Stimulated activated CD8-positive, alpha-beta memory T cell treated with anti-CD3 and anti-CD28 coated beads, Interleukin-2, amount 100 ng/mL, for 1 hour (primary cell): ENCODE measurements at regions not wholly inside any gene's neighbourhood (a gene's known extent, or its start where the extent isn't known, plus 50 kb on each side); places are given as distances from the start of the nearest gene placed in this dataset.

ENCODE experiments used
- DNase-seq, 2 donors: peaks; one replicate each; pipeline ENCODE4 v3.0.0-alpha.2; 2020; ENCODE audit warnings: low read depth in 2 of 2

DNA sequence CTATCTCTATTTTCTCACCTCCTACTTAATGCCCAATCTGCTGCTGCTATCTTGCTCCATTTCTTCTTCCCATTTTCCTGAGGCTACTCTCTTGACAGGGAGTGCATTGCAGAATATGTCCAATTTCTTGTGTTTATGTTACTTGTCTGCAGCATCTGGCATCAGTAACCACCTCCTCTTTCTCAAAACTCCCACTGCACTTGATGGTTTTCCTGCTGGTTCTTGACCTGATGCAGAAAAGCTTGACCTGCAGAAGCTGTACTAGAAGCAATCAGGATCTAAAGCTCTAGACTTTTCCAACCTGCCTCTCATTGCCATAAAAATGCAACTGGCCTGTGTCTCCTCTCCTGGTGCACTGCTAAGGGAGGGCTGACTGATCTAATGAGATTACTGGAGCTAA lies 287.8 kb downstream of the ZEB1 start:
- DNase-seq, result no peak

DNA sequence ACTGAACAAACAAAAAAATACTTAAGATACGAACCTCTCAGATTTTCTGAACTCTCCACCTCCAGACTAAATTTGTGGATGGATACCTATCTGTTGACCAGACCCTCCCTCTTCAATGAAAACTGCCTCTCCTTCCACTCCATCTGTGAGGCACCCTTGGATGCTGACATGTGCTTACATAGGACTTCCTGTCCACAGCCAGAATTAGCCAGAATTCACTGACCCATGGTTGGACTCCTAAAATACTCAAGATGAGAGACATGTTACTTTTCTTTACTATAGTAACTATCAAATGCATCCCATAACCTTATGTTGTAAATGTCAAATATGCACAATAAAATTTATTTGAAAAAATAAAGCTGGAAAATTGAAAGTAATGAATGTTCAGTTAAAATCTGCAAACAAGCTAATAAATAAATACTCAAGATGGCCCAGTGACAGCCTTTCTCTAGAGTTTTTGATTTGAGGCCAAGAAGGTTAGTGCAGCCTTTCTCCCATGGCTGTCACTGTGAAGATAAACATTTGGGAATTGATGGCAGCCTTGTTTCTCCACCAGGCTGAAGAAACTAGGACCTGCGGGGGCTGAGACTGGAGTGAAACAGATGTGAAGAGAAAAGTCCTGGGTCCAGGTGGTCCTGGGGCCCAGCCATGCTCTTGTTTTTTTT lies 287.0 kb downstream of the ZEB1 start:
- no peak for DNase-seq

DNA sequence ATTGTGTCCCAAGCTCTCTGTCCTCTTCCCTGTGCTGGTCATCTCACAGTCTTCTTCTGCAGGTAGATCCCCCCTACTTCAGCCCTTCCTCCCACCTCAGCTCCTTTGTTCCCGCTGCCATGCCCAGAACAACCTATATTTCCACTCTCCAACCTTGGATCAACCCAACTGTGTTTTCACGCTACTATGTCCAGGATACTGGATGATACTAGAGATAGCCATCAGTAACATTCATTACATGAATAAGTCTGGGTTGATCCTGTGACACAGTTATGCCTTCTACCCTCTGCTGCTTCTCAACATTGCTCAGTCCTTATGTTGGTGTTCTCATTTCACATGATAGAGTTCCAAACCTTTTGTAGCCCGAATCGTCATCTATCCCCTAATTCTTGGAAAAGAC lies 286.4 kb downstream of the ZEB1 start:
- DNase-seq, result no peak

DNA sequence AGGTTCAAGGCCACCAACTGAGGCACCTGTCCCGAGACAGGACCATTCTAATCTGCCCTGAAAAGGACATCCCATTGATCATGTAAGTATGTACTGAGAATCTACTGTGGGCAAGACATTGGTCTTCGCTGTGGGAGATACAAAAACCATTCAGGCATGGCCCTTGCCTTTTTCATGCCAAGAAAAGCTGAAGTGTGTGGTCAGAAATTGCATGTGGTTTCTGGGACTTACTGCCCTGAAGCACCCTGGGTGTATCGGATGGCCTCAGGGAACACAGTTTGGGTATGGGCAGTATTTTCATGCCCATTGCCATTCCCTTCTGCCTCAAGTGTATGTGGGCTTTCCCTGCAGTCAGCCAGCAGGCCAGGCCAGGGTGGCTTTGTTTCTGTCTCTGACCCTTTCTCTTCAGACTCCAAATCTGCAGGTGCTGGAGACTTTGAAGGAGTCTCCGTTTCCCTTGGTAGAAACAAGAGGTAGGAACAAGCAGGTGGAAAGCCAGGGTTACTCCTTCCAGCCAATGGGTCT lies 285.7 kb downstream of the ZEB1 start:
- no peak for DNase-seq

DNA sequence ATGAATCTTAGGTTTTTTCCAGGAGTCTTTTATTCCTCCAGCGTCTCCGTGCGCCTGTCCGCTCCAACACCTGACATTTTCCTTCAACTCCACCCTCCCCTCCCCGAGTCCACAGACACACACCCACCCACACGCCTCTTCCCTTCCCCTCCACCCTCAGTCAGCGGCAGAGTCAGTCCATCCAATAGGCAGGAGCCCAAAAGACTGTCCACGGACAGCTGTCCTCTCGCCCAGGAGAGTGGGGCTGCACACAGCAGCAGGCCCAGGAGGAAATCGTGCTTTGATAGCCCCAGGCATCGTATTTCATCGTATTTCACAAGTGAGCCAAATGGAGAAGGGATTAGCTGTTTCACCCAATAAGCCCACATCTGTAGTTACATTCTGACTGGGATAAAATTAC lies 285.1 kb downstream of the ZEB1 start:
- DNase-seq, result no peak

DNA sequence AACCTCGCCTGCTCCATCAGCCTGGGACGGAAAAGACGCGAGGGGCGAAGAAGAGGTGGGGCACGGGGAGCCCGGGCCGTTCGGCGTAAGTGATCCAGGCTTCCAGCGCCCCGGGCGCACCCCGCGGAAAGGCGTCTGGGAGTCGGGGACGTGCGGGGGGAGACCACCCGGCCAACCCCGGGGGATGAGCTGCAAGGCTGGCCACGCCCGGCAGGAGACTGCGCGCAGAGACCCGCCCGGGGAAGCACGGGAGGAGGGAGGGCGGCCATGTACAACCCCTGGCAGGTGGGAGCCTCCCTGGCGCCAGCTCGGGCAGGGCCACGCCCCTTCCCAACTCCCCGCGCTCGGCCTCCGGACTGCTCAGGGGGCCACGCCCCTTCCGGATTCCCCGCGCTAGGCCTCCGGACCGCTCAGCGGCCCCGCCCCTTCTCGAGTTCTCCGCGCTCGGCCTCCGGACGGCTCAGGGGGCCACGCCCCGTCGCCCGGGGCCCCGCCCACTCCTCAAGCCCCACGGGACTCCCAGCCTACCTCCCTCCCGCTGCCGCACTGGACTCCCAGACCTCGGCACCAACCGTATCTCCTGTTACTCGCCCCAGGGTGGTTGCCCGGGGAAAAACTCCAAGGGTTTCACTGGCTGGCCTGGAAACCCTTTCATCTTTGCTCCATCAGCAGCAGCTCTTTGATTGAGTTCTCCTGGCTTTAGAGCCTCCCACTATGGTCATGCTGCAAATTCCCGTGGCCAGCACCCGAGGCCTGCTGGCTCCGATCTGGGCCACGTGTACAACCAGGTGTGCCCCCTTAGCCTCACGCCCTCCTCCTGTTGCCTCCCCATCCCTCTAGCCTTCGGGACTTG lies 284.4 kb downstream of the ZEB1 start:
- peak; percentile 23 to 50 for DNase-seq

DNA sequence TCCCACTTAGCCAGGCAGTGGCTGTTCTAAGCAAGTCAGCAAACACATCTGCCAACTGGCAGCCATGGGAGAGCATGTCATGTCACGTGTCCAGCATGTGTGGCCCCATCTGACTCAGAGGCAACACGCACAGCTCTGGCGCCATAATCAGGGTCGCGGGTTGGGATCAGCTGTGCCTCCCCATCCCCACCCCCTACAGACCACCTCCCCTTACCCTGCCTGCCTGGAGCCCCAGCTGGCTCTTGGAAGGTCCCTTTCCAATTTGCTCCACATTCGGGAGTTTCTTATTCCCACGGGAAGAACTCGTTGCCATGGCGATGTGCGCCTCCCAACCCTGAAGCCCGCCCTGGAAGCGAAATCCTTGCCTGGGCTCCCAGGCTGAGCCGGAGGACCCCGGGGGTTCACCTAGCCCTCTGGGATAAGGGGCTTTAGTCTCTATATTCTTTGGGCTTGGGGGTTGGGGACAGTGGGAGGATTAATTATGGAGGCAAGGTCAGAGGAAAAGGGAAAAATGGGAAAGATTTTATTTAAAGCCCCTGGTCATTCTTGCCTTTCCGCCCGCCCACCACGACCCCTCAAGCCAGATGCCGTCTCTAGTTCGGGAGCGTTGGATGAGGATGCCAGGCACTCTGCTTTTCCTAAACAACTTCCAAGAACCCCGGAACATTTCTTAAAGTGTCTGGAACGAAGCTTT lies 283.7 kb downstream of the ZEB1 start:
- no peak for DNase-seq

DNA sequence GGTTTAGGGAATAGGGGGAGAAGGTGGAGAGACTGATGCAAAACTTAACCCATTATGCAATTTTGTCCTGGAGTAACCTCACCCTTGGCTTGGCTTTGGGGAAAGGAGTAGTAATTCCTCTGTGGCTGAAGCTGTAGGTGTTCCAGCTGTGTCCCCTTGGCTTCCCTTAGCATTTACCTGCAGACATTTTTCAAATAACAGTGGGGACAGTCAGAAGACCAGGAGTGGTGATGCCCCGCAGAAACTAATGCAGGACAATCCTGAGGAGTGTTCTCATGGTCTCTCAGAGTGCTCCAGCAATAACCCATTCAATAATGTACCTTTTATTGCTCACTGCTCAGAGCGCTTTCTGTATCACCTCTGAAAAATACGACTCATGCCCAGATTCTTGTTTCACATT lies 282.1 kb downstream of the ZEB1 start:
- DNase-seq, result no peak

DNA sequence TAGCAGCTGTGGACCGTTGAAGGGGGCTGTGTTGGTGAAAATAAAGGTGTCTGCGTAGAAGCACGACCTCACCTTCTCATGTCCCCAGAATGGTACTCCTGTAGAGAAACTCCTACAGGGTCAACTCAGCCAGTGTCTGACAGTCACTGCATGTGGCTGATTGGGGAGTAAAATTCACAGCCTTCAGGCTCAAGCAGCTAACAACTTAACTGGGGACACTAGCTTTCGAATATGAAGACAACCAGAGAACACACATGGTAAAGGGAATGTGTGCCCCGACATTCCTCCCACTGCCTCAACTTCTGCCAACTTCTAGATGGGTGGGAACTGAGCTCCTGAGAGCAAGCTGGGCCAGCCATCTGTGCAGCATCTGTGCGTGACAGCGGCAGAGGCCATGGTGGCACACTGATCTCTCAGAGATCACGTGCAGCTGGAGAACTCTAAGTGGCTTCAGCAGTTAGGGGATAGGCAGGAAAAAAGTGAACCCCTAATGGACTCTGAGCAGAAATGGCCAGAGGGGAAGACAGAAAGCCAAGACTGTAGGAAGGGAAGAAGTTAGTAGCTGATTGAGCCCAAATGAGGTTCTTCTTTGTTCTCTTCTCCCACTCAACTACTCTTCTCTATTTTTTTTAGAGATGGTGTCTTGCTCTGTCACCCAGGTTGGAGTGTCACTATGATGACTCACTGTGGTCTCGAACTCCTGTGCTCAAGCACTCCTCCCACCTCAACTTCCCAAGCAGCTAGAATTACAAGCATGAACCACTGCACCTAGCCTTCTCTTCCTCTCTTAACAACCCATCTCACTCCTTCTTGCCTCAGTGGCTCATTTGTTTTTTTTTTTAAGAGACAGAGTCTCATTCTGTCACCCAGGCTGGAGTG lies 280.8 kb downstream of the ZEB1 start:
- no peak for DNase-seq

DNA sequence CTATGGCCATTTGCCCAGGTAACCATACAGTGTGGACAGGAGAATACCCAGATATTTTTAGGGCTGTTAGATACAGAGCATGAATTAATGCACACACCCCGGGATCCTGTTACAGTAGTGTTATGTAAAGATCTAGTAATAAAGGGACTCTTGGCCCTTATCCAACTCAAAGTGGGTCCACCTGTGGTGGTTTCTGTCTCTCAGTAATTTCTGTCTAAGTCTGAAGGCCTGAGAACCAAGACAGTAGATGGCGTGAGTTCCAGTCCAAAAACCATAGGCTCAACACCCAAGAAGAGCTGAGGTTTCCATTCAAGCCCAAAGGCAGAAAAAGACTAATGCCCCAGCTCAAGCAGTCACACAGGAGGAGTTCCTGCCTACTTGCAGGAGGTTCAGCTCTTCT lies 277.7 kb downstream of the ZEB1 start:
- no peak for DNase-seq

DNA sequence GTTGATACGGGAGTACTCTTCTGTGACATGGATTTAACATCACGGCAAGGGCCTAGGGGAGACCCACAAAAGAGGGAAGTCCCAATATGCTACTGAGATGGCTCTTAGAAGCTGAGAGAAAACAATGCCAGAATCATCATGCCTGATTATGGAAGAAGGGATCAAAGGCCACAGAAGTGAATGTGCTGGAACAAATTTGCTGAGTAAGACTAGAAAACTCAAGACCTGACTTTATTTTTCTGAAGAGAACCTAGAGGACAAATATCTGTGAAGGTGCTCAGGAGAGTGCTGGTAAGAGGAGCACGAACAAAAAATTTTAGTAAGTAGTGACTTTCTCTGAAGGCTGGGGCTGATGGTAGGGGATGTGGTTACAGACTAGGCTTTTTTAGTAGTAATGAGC lies 277.0 kb downstream of the ZEB1 start:
- DNase-seq, result no peak

DNA sequence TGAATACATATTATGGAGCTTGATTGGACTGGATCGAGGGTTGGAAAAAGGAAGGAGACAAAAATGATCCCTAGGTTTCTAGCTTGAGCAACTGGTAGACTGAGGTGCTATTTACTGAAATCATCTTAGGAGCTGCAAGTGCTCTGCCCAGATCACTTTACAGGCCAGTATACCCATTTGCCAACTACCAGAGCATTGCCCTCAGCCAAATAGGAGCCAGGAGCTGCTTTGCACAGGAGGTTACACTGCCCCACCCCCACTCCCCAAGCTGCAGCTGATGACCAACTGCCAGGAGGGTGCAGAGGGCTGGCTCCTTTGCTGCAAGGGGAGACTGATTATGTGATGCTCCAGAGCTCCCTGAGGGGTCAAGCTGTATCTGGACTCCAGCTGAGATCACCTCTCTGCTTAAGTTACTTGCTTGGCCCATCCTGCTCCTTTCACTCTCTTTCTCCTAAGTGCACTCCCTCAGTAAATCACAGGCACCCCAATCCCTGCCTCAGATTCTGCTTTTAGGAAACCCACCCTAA lies 275.4 kb downstream of the ZEB1 start:
- no peak for DNase-seq

DNA sequence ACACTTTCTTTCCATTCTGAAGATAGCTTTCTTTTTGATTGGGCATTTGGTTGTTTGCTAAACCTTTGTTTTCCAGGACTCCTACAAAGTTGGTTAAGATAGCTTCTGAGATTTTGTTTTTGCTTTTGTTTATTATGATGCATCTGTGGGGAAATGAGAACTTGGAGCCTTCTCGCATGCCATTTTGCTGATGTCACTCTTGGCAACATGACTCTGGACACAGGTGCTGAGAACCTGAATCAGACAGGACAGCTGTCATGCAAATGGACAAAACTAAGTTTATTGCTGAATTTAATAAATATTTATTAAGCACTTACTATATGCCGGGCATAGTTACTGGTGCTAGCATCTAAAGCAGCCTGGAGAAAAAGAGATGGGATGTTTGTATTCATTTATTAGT lies 274.1 kb downstream of the ZEB1 start:
- DNase-seq, result no peak

DNA sequence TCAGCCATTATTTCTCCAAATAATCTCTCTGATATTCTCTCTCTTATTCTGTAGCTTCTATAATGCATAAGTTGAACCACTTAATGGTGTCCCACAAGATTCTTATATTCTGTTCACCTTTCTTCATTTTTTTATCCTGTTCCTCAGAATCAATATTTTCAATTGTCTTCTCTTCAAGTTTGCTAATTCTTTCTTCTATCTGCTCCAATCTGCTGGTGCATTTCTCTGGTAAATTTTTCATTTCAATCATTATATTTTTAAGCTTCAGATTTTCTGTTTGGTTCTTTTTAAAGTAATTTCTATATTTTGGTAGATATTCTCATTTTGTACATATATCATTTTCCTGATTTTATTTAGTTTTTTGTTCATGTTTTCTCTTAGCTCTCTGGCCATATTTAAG lies 272.6 kb downstream of the ZEB1 start:
- no peak for DNase-seq

DNA sequence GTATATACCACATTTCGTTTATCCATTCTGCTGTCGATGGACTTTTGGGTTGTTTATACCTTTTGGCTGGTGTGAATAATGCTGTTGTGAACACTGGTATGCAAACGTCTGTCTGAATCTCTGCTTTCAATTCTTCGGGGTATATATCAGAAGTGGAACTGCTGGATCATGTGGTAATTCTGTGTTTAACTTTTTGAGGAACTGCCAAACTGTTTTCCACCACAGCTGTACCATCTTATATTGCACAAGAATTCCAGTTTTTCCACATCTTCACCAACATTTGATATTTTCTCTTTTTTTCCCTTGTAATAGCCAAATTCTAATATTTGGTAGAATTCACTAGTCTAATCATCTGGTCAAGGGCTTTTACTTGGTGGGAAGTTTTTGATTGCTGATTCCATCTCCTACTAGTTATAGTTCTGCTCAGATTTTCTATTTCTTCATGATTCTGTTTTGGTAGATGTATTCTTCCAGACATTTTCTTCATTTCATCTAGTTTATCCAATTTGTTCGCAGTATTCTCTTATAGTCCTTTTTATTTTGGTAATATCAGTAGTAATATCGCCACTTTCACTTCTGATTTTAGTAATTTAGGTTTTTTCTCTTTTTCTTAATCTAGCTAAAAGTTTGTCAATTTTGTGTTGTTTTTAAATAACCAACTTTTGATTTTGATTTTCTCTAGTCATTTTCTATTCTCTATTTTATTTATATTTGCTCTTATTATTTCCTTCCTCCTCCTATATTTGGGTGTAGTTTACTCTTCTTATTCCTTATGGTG lies 271.2 kb downstream of the ZEB1 start:
- DNase-seq, result no peak

DNA sequence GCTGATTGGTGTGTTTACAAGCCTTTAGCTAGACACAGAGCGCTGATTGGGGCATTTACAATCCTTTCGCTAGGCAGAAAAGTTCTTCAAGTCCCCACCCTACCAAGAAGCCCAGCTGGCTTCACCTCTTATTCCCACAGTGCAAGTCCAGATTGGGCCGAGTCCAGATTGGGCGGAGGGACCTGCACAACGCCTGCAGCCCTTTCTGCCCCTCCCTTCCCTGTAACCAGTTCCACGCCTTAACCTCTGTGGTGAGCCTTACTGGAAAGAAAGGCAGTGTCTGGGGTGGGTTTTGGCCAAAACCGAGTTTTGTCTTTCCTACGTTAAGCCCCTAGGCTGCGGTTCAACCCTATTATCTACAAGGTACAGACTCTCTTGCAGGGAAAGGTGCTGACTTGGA lies 268.7 kb downstream of the ZEB1 start:
- no peak for DNase-seq

DNA sequence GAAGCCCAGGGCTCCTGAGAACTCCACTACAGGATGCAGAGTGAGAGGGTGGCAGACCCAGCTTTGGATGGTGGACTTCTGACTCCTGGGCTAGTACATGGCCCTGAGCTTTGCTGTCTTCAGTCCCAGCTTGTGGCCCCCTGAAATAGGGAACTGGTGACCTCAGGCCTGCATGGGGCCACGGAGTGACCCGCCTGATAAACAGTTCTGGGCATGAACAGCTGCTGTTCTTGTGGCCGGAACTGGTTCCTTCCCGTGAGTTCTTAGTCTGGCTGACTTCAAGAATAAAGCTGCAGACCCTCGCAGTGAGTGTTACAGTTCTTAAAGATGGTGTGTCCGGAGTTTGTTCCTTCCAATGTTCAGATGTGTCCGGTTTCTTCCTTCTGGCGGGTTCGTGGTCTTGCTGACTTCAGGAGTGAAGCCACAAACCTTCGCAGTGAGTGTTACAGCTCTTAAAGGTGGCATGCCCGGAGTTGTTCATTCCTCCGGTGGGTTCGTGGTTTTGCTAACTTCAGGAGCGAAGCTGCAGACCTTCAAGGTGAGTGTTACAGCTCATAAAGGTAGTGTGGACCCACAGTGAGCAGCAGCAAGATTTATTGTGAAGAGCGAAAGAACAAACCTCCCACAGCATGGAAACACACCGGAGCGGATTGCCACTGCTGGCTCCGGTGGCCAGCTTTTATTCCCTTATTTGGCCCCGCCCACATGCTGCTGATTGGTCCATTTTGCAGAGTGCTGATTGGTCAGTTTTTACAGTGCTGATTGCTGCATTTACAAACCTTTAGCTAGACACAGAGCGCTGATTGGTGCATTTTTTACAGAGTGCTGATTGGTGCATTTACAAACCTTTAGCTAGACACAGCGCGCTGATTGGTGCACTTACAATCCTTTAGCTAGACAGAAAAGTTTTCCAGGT lies 268.0 kb downstream of the ZEB1 start:
- DNase-seq, result no peak

DNA sequence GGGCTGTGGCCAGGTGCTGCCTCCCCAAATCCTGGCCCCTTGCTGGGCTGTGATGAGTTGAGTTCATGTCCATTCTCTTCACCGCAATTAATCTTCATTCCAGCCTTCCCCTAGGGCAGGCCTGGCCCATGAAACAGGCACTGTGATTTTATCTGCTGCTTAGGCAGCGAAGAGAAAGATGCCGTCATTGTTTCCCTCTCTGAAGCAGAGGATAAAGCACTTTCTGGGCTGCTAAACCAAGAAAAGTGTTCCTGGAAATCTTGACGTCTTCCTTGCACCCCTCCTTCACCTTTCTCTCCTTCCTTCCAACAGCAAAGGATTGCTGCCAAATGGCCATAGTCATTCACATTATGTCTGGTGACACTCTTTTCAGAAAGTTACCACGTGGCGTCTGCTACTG lies 265.9 kb downstream of the ZEB1 start:
- no peak for DNase-seq

DNA sequence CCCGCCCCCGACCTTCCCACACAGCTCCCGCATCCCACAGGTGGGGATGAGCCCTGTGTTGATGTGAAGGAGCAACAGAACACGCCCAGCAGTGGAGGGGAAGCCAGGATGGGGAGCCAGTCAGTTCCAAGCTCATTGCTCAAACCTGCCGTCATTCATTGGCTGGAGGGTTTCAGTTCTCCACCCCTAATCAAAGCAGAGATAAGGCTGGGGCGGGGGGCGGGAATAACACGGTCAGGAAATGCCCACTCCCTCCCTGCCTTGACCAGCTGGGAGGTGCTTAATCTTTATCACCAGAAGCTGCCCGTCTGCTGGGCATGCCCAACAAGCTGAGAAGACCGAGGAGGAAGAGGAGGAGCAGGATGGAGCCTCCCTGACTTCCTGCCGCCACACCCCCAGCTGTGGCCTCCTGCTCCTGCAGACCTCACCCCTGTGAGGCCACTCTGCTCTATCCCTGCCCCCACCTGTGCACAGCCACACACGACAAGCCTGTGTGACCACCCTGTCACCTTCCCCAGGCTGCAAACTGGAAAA lies 265.1 kb downstream of the ZEB1 start:
- no peak for DNase-seq
